B cell (primary cell): ENCODE measurements at regions not wholly inside any gene's neighbourhood (a gene's known extent, or its start where the extent isn't known, plus 50 kb on each side); places are given as distances from the start of the nearest gene placed in this dataset.

ENCODE experiments used
- ATAC-seq: fragments of 200-7000 bp; cut with Tn5 transposase; one replicate; pipeline ENCODE4 v1.10.0; 2021; ENCODE audit warnings: low read depth, mild to moderate bottlenecking, moderate number of reproducible peaks, moderate library complexity
- CTCF ChIA-PET: fragments of 350-600 bp; sonication (Branson Sonifier 250); formaldehyde crosslinking; loops from one replicate; lab custom pipeline; 2021; ENCODE audit warnings: antibody characterized with exemption, inconsistent platforms; lab: Charles Lee
- POLR2A ChIA-PET: fragments of 350-600 bp; sonication (Branson Sonifier 250); formaldehyde crosslinking; loops from one replicate; lab custom pipeline; 2021; ENCODE audit warnings: antibody characterized with exemption; lab: Charles Lee
- DNase-seq: peaks from one replicate; pipeline ENCODE4 v3.0.0; 2013
- H2AFZ ChIP-seq: 2 replicates; pipeline ENCODE4 v1.6.1; 2012; ENCODE audit warnings: mild to moderate bottlenecking, low read depth, low read length; ENCODE audit not compliant: insufficient read depth, poor library complexity, severe bottlenecking
- H3K27ac ChIP-seq, 2 donors: 1 replicate in 1 of 2; 2 replicates in 1 of 2; pipeline ENCODE4 v1.5.1; 2012 to 2013; ENCODE audit warnings: low read length in 2 of 2, mild to moderate bottlenecking in 2 of 2, moderate library complexity in 1 of 2
- H3K27me3 ChIP-seq, 4 experiments: fragments of 200-600 bp in 1 of 4; sonication (generic) in 1 of 4; replicated peaks in 1 of 4; 1 replicate in 2 of 4; 2 replicates in 2 of 4; pipeline versions ENCODE4 v1.6.1 to v1.7.0; 2013 to 2016; ENCODE audit warnings: low read length in 3 of 4, mild to moderate bottlenecking in 2 of 4, mixed read lengths in 1 of 4, moderate library complexity in 1 of 4; ENCODE audit not compliant: insufficient read depth in 4 of 4, control insufficient read depth in 3 of 4; ENCODE audit errors: control extremely low read depth in 1 of 4
- H3K36me3 ChIP-seq, 2 experiments: replicated peaks in 1 of 2; 1 replicate in 1 of 2; 2 replicates in 1 of 2; pipeline versions ENCODE4 v1.6.1 to v1.7.1; 2013; ENCODE audit warnings: low read length in 1 of 2; ENCODE audit not compliant: insufficient read depth in 2 of 2, control insufficient read depth in 1 of 2; ENCODE audit errors: control extremely low read depth in 1 of 2, extremely low read depth in 1 of 2
- H3K4me1 ChIP-seq, 2 donors: fragments of 200-600 bp in 1 of 2; sonication (generic) in 1 of 2; 1 replicate in 1 of 2; 2 replicates in 1 of 2; pipeline versions ENCODE4 v1.5.1 to v1.6.1; 2013 to 2017; ENCODE audit warnings: low read length in 2 of 2; ENCODE audit not compliant: control insufficient read depth in 2 of 2, insufficient read depth in 2 of 2
- H3K4me2 ChIP-seq: replicated peaks from 2 replicates; pipeline ENCODE3; 2012; ENCODE audit warnings: mild to moderate bottlenecking, low read depth, low read length; ENCODE audit not compliant: poor library complexity, severe bottlenecking
- H3K4me3 ChIP-seq, 5 experiments: fragments of 200-600 bp in 1 of 5; sonication (generic) in 1 of 5; 1 replicate in 3 of 5; 2 replicates in 2 of 5; pipeline versions ENCODE4 v1.5.1 to v1.7.0; 2011 to 2016; ENCODE audit warnings: low read length in 4 of 5, mild to moderate bottlenecking in 4 of 5, low read depth in 2 of 5, control low read depth in 1 of 5, moderate library complexity in 1 of 5; ENCODE audit not compliant: insufficient read depth in 1 of 5; ENCODE audit errors: control extremely low read depth in 1 of 5, extremely low read depth in 1 of 5
- H3K79me2 ChIP-seq: fragments of 200-600 bp; sonication (generic); one replicate; pipeline ENCODE4 v1.6.0; 2016; ENCODE audit warnings: low read length; ENCODE audit not compliant: control insufficient read depth, insufficient read depth
- H3K9ac ChIP-seq: fragments of 200-600 bp; sonication (generic); 2 replicates; pipeline ENCODE4 v1.6.1; 2017; ENCODE audit warnings: mild to moderate bottlenecking, low read length, moderate library complexity
- H3K9me3 ChIP-seq, 3 donors: one replicate each; pipeline versions ENCODE4 v1.6.1 to v1.7.1; 2013; ENCODE audit warnings: low read length in 2 of 3; ENCODE audit not compliant: control insufficient read depth in 2 of 3, insufficient read depth in 1 of 3; ENCODE audit errors: control extremely low read depth in 1 of 3
- H4K20me1 ChIP-seq: 2 replicates; pipeline ENCODE4 v1.6.0; 2012; ENCODE audit warnings: mild to moderate bottlenecking, low read length; ENCODE audit not compliant: insufficient read depth, control insufficient read depth, poor library complexity, severe bottlenecking
- H3K27ac Mint-ChIP-seq: one replicate; pipeline ENCODE4 v1.8.0; 2021; ENCODE audit warnings: mixed read lengths
- H3K27me3 Mint-ChIP-seq: one replicate; pipeline ENCODE4 v1.8.0; 2021; ENCODE audit warnings: mixed read lengths
- H3K4me1 Mint-ChIP-seq: one replicate; pipeline ENCODE4 v1.8.0; 2021; ENCODE audit warnings: mixed read lengths
- H3K4me3 Mint-ChIP-seq: one replicate; pipeline ENCODE4 v1.8.0; 2021; ENCODE audit warnings: mixed read lengths
- H3K9me3 Mint-ChIP-seq: one replicate; pipeline ENCODE4 v1.8.0; 2022; ENCODE audit warnings: mixed read lengths; ENCODE audit not compliant: insufficient read depth
- EZH2 ChIP-seq: IDR thresholded peaks from 2 replicates; pipeline ENCODE4 v1.6.1; 2012; ENCODE audit warnings: borderline replicate concordance, low read depth, mild to moderate bottlenecking, moderate library complexity, low read length; ENCODE audit not compliant: insufficient read depth, poor library complexity, severe bottlenecking
- WGBS: methylation state at CpG from one replicate; pipeline ENCODE4 v1.1.5; 2013; ENCODE audit warnings: missing lambda C conversion rate; ENCODE audit not compliant: insufficient coverage; 5-methylcytosine and 5-hydroxymethylcytosine counted together
- intact Hi-C: fragments of 100-400 bp; cut with micrococcal nuclease; formaldehyde crosslinking; loops from one replicate; pipeline ENCODE4 v1.10.0; 2022
- TF ChIP-seq, protein P1 (sequence below): fragments of 200-600 bp; IDR thresholded peaks from one replicate; pipeline ENCODE4 v1.8.0; 2022; ENCODE audit warnings: antibody characterized with exemption, mild to moderate bottlenecking

DNA sequence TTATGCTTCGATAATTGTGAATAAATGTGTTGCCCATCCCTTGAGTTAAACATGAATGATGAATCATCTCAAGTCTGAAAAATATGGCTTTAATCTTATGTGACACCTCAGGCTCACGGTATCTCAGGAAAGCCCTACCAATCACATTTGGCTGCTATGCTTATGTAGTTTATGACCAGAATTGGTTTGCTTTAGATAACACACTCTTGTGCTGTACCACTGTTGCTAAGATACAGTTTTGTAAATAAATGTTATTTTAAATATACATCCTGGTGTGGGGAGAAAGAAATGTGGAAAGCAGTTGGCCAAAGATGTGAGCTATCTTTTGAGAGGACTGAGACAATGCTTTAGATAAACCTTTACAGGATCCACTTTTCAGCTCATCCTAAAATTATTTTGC is 63.2 kb downstream of the NPY1R start:
- H3K4me3 ChIP-seq: no peak overlapping the region
- intact Hi-C loops: no loop called here
- no peak overlapping the region for H3K27ac ChIP-seq
- no peak overlapping the region for H3K4me2 ChIP-seq
- H3K36me3 ChIP-seq: no peaks in the 10 kb centered on the region
- no peak overlapping the region for H3K4me3 Mint-ChIP-seq
- POLR2A ChIA-PET: no interaction called here
- no peaks in the 10 kb centered on the region for H3K27me3 ChIP-seq
- H3K27ac Mint-ChIP-seq: no peak overlapping the region
- no peaks in the 10 kb centered on the region for H4K20me1 ChIP-seq
- no CpG with 5 or more reads among the region's 2 CpGs for WGBS
- H3K4me1 ChIP-seq: no peaks in the 10 kb centered on the region
- H3K9me3 ChIP-seq: peaks cover 0 to 4% (median 0%) of the 10 kb centered on the region in 3 donors
- peaks cover 3% of the 10 kb centered on the region for H3K27me3 Mint-ChIP-seq
- no peaks in the 10 kb centered on the region for H3K79me2 ChIP-seq
- no peak for DNase-seq
- no peaks in the 10 kb centered on the region for H3K4me1 Mint-ChIP-seq
- H3K9me3 Mint-ChIP-seq: no peaks in the 10 kb centered on the region
- no peak overlapping the region for H2AFZ ChIP-seq
- no peak for TF ChIP-seq EZH2
- TF ChIP-seq, protein P1, sequence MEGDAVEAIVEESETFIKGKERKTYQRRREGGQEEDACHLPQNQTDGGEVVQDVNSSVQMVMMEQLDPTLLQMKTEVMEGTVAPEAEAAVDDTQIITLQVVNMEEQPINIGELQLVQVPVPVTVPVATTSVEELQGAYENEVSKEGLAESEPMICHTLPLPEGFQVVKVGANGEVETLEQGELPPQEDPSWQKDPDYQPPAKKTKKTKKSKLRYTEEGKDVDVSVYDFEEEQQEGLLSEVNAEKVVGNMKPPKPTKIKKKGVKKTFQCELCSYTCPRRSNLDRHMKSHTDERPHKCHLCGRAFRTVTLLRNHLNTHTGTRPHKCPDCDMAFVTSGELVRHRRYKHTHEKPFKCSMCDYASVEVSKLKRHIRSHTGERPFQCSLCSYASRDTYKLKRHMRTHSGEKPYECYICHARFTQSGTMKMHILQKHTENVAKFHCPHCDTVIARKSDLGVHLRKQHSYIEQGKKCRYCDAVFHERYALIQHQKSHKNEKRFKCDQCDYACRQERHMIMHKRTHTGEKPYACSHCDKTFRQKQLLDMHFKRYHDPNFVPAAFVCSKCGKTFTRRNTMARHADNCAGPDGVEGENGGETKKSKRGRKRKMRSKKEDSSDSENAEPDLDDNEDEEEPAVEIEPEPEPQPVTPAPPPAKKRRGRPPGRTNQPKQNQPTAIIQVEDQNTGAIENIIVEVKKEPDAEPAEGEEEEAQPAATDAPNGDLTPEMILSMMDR: no peak
- no peak overlapping the region for H3K9ac ChIP-seq
- ATAC-seq: no peak
- CTCF ChIA-PET: interaction anchor here (0.7 kb wide), 1 partner anchor 168 kb away, joined by 3 read pairs; no protein-coding TSS in a partner anchor

DNA sequence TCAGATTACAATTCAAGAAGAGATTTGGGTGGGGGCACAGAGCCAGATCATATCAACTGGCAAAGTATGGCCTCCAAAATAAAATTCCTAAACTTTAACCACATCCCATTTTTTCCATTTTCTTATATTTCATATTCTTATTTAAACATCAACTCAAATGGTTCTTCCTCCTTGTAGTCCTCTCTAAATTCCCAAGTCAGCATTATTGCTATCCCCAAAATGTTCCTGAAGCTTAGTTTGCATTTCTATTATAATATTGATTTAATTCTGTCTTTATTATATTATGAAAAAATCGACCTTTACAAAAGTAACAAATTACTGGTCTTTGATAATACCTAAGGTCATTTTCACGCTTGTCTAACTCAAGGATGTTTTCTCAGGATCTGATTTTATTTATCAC is 67.5 kb downstream of the NPY1R start:
- CTCF ChIA-PET: no interaction called here
- no peaks in the 10 kb centered on the region for H4K20me1 ChIP-seq
- no peak for DNase-seq
- no peaks in the 10 kb centered on the region for H3K79me2 ChIP-seq
- no peak overlapping the region for H2AFZ ChIP-seq
- no peak overlapping the region for H3K4me3 ChIP-seq
- no peaks in the 10 kb centered on the region for H3K36me3 ChIP-seq
- no peaks in the 10 kb centered on the region for H3K9me3 Mint-ChIP-seq
- no peaks in the 10 kb centered on the region for H3K4me1 ChIP-seq
- no peak for TF ChIP-seq EZH2
- TF ChIP-seq, protein P1: no peak
- WGBS: no CpG with 5 or more reads among the region's 2 CpGs
- H3K27ac Mint-ChIP-seq: no peak overlapping the region
- H3K4me1 Mint-ChIP-seq: no peaks in the 10 kb centered on the region
- peaks cover 0 to 4% (median 0%) of the 10 kb centered on the region in 3 donors for H3K9me3 ChIP-seq
- POLR2A ChIA-PET: no interaction called here
- ATAC-seq: no peak
- no peak overlapping the region for H3K9ac ChIP-seq
- H3K4me3 Mint-ChIP-seq: no peak overlapping the region
- no peak overlapping the region for H3K4me2 ChIP-seq
- H3K27ac ChIP-seq: no peak overlapping the region
- intact Hi-C loops: no loop called here
- no peaks in the 10 kb centered on the region for H3K27me3 ChIP-seq
- H3K27me3 Mint-ChIP-seq: peaks cover 3% of the 10 kb centered on the region
